OCI-LY1 (cell line): ENCODE measurements at regions not wholly inside any gene's neighbourhood (a gene's known extent, or its start where the extent isn't known, plus 50 kb on each side); places are given as distances from the start of the nearest gene placed in this dataset.

Source experiments
- H2AFZ ChIP-seq: fragments of 200-600 bp; sonication (generic), shearing (Covaris generic); 2 replicates; pipeline ENCODE4 v1.6.0; 2014; ENCODE audit warnings: antibody characterized with exemption, mild to moderate bottlenecking, low read length
- H3F3A ChIP-seq: fragments of 200-600 bp; sonication (generic), shearing (Covaris generic); 2 replicates; pipeline ENCODE4 v1.6.0; 2014; ENCODE audit warnings: mild to moderate bottlenecking, antibody characterized with exemption, low read length, moderate library complexity; ENCODE audit not compliant: insufficient read depth
- H3K27ac ChIP-seq: fragments of 200-600 bp; sonication (generic); 2 replicates; pipeline ENCODE4 v1.5.1; 2014; ENCODE audit warnings: low read length, mixed run types, mild to moderate bottlenecking, low read depth; ENCODE audit not compliant: poor library complexity, severe bottlenecking
- H3K27me3 ChIP-seq: fragments of 200-600 bp; sonication (generic); 2 replicates; pipeline ENCODE4 v1.6.0; 2014; ENCODE audit warnings: antibody characterized with exemption, mild to moderate bottlenecking, low read length, moderate library complexity; ENCODE audit not compliant: insufficient read depth
- H3K36me3 ChIP-seq: fragments of 200-600 bp; sonication (generic); 2 replicates; pipeline ENCODE4 v1.6.1; 2014; ENCODE audit warnings: mild to moderate bottlenecking, antibody characterized with exemption, low read length, moderate library complexity, mixed read lengths; ENCODE audit not compliant: insufficient read depth
- H3K4me1 ChIP-seq: fragments of 200-600 bp; sonication (generic); 2 replicates; pipeline ENCODE4 v1.5.1; 2014; ENCODE audit warnings: mild to moderate bottlenecking, low read length, moderate library complexity; ENCODE audit not compliant: insufficient read depth, severe bottlenecking
- H3K4me2 ChIP-seq: fragments of 200-600 bp; sonication (generic), shearing (Covaris generic); 2 replicates; pipeline ENCODE4 v1.6.1; 2014; ENCODE audit warnings: low read length
- H3K4me3 ChIP-seq: fragments of 200-600 bp; sonication (generic); 2 replicates; pipeline ENCODE4 v1.5.1; 2014; ENCODE audit warnings: low read length, low read depth, mild to moderate bottlenecking, mixed read lengths; ENCODE audit not compliant: poor library complexity, severe bottlenecking
- H3K79me2 ChIP-seq: fragments of 200-600 bp; shearing (Covaris generic); 2 replicates; pipeline ENCODE4 v1.6.1; 2016; ENCODE audit warnings: mixed run types, low read length, mixed read lengths; ENCODE audit not compliant: insufficient read depth
- H3K9ac ChIP-seq: fragments of 200-600 bp; sonication (generic), shearing (Covaris generic); 2 replicates; pipeline ENCODE4 v1.6.1; 2014; ENCODE audit warnings: mild to moderate bottlenecking, low read length, mixed read lengths
- H3K9me2 ChIP-seq: fragments of 200-600 bp; sonication (generic), shearing (Covaris generic); 2 replicates; pipeline ENCODE4 v1.6.1; 2014; ENCODE audit warnings: low read depth, mild to moderate bottlenecking, low read length, mixed read lengths
- H3K9me3 ChIP-seq: fragments of 200-600 bp; shearing (Covaris generic); 2 replicates; pipeline ENCODE4 v1.6.1; 2014; ENCODE audit warnings: low read length, mixed read lengths
- H4K20me1 ChIP-seq: fragments of 200-600 bp; sonication (generic), shearing (Covaris generic); 2 replicates; pipeline ENCODE4 v1.6.0; 2016; ENCODE audit warnings: mild to moderate bottlenecking, low read length; ENCODE audit not compliant: insufficient read depth
- CTCF ChIP-seq: fragments of 200-600 bp; sonication (generic), shearing (Covaris generic); IDR thresholded peaks from 2 replicates; pipeline ENCODE4 v1.5.1; 2017; ENCODE audit warnings: mild to moderate bottlenecking, antibody characterized with exemption, low read length, moderate library complexity, mixed read lengths
- EZH2 ChIP-seq: fragments of 200-600 bp; sonication (generic), shearing (Covaris generic); IDR thresholded peaks from 2 replicates; pipeline ENCODE4 v1.8.0; 2017; ENCODE audit warnings: borderline replicate concordance, mixed run types, mild to moderate bottlenecking, antibody characterized with exemption, low read length, moderate library complexity, mixed read lengths

- no peak overlapping the region for H3K9ac ChIP-seq
- TF ChIP-seq EZH2 (no peak), CTCF (no peak)
- H3K79me2 ChIP-seq = no peaks in the 10 kb centered on the region
- H4K20me1 ChIP-seq = no peaks in the 10 kb centered on the region
- no peak overlapping the region for H2AFZ ChIP-seq
- H3K4me3 ChIP-seq = no peak overlapping the region
- no peak overlapping the region for H3K27ac ChIP-seq
- no peaks in the 10 kb centered on the region for H3K36me3 ChIP-seq
- H3F3A ChIP-seq = no peaks in the 10 kb centered on the region
- H3K9me3 ChIP-seq = no peaks in the 10 kb centered on the region
- H3K4me2 ChIP-seq = no peak overlapping the region
- no peaks in the 10 kb centered on the region for H3K9me2 ChIP-seq
- 0 out of 2 replicates have a peak, but pooled peaks cover 4% of the 10 kb centered on the region for H3K27me3 ChIP-seq
- H3K4me1 ChIP-seq = no peaks in the 10 kb centered on the region
Measured at GRCh38 chr17:79201119-79201518, 126.5 kb downstream of the ENGASE start.

GRCh38 chr17:79196913-79197312 is 122.3 kb downstream of the ENGASE start:
- no peaks in the 10 kb centered on the region for H4K20me1 ChIP-seq

GRCh38 chr17:79192503-79193351 is 118.1 kb downstream of the ENGASE start:
- Histone ChIP-seq H3K27me3 (no peaks in the 10 kb centered on the region; the same call in 1 of the 2 replicates), H3K9ac (no peak overlapping the region), H3K4me1 (no peaks in the 10 kb centered on the region), H3K36me3 (no peaks in the 10 kb centered on the region), H4K20me1 (no peaks in the 10 kb centered on the region), H3K27ac (no peak overlapping the region), H3K9me3 (no peaks in the 10 kb centered on the region), H3K4me3 (no peak overlapping the region), H3K79me2 (no peaks in the 10 kb centered on the region), H2AFZ (no peak overlapping the region), H3K9me2 (no peaks in the 10 kb centered on the region), H3K4me2 (no peak overlapping the region), H3F3A (no peaks in the 10 kb centered on the region)
- no peak for TF ChIP-seq CTCF
- TF ChIP-seq EZH2 = no peak

More at GRCh38 chr17:79196913-79197312, 122.3 kb downstream of the ENGASE start:
- H3K4me3 ChIP-seq = no peak overlapping the region
- peaks cover 4% of the 10 kb centered on the region; the same call in 1 of the 2 replicates for H3K27me3 ChIP-seq
- H3K9ac ChIP-seq = no peak overlapping the region
- H2AFZ ChIP-seq = no peak overlapping the region
- no peak overlapping the region for H3K27ac ChIP-seq
- no peaks in the 10 kb centered on the region for H3K9me2 ChIP-seq
- no peaks in the 10 kb centered on the region for H3K79me2 ChIP-seq
- no peaks in the 10 kb centered on the region for H3K36me3 ChIP-seq
- H3K4me2 ChIP-seq = no peak overlapping the region
- no peaks in the 10 kb centered on the region for H3K4me1 ChIP-seq
- H3K9me3 ChIP-seq = no peaks in the 10 kb centered on the region
- TF ChIP-seq CTCF (no peak), EZH2 (no peak)
- H3F3A ChIP-seq = no peaks in the 10 kb centered on the region
